MG63 (cell line): ENCODE measurements at regions not wholly inside any gene's neighbourhood (a gene's known extent, or its start where the extent isn't known, plus 50 kb on each side); places are given as distances from the start of the nearest gene placed in this dataset.
"Not testable (repeated sequence)": the region's sequence is repeated elsewhere in the genome, so short reads cannot be mapped to it uniquely, and the experiment has no call there.

Experiments
- DNase-seq: peaks from one replicate; pipeline ENCODE4 v3.0.0-alpha.2; 2020
- H3K27me3 ChIP-seq: fragments of 250-450 bp; sonication (Bioruptor Pico); 2 replicates; pipeline ENCODE4 v1.5.1; 2020; ENCODE audit warnings: mild to moderate bottlenecking, moderate library complexity
- H3K36me3 ChIP-seq: fragments of 250-450 bp; sonication (Bioruptor Pico); 2 replicates; pipeline ENCODE4 v1.5.1; 2020; ENCODE audit warnings: mild to moderate bottlenecking, moderate library complexity
- H3K4me3 ChIP-seq: fragments of 250-450 bp; sonication (Bioruptor Pico); 2 replicates; pipeline ENCODE4 v1.5.1; 2020; ENCODE audit warnings: mild to moderate bottlenecking, moderate library complexity
- H3K9me3 ChIP-seq: fragments of 250-450 bp; sonication (Bioruptor Pico); 2 replicates; pipeline ENCODE4 v1.5.1; 2020; ENCODE audit warnings: mild to moderate bottlenecking, moderate library complexity

- Histone ChIP-seq H3K4me3 (no peak overlapping the region), H3K36me3 (no peaks in the 10 kb centered on the region), H3K9me3 (no peaks in the 10 kb centered on the region), H3K27me3 (no peaks in the 10 kb centered on the region)
- no peak for DNase-seq
These were observed 580.8 kb downstream of the IQCM start for GRCh38 chr4:149234798-149235197.

- H3K4me3 ChIP-seq = no peak overlapping the region
- H3K27me3 ChIP-seq = no peaks in the 10 kb centered on the region
- no peaks in the 10 kb centered on the region; the same call in 1 of the 2 replicates for H3K9me3 ChIP-seq
- no peak for DNase-seq
- no peaks in the 10 kb centered on the region for H3K36me3 ChIP-seq
These were observed 592.0 kb downstream of the IQCM start for GRCh38 chr4:149223659-149224058.

GRCh38 chr4:149218672-149219071 lies 597.0 kb downstream of the IQCM start:
- Histone ChIP-seq H3K36me3 (no peaks in the 10 kb centered on the region), H3K4me3 (no peak overlapping the region), H3K27me3 (no peaks in the 10 kb centered on the region), H3K9me3 (no peaks in the 10 kb centered on the region; the same call in 1 of the 2 replicates)
- no peak for DNase-seq

GRCh38 chr4:149214301-149214700 lies 601.3 kb downstream of the IQCM start:
- Histone ChIP-seq H3K9me3 (no peaks in the 10 kb centered on the region), H3K4me3 (no peak overlapping the region), H3K36me3 (no peaks in the 10 kb centered on the region), H3K27me3 (no peaks in the 10 kb centered on the region)
- DNase-seq = no peak

GRCh38 chr4:149211876-149212275 lies 603.8 kb downstream of the IQCM start:
- H3K27me3 ChIP-seq = no peaks in the 10 kb centered on the region
- H3K36me3 ChIP-seq = no peaks in the 10 kb centered on the region
- H3K4me3 ChIP-seq = no peak overlapping the region
- H3K9me3 ChIP-seq = no peaks in the 10 kb centered on the region
- DNase-seq = no peak

- no peak overlapping the region for H3K4me3 ChIP-seq
- no peaks in the 10 kb centered on the region for H3K9me3 ChIP-seq
- H3K36me3 ChIP-seq = no peaks in the 10 kb centered on the region
- H3K27me3 ChIP-seq = no peaks in the 10 kb centered on the region
- DNase-seq = peak; percentile 45
These were observed 612.2 kb downstream of the IQCM start for GRCh38 chr4:149203256-149204001.

- Histone ChIP-seq H3K4me3 (no peak overlapping the region), H3K9me3 (no peaks in the 10 kb centered on the region), H3K27me3 (no peaks in the 10 kb centered on the region), H3K36me3 (no peaks in the 10 kb centered on the region)
- no peak for DNase-seq
These were observed 613.5 kb downstream of the IQCM start for GRCh38 chr4:149202117-149202516.

- Histone ChIP-seq H3K27me3 (no peaks in the 10 kb centered on the region), H3K9me3 (no peaks in the 10 kb centered on the region), H3K36me3 (no peaks in the 10 kb centered on the region), H3K4me3 (no peak overlapping the region)
- no peak for DNase-seq
These were observed 616.0 kb downstream of the IQCM start for GRCh38 chr4:149199594-149199993.

- Histone ChIP-seq H3K36me3 (no peaks in the 10 kb centered on the region), H3K4me3 (no peak overlapping the region), H3K9me3 (no peaks in the 10 kb centered on the region), H3K27me3 (no peaks in the 10 kb centered on the region)
- no peak for DNase-seq
These were observed 621.6 kb downstream of the IQCM start for GRCh38 chr4:149194061-149194460.

- Histone ChIP-seq H3K36me3 (no peaks in the 10 kb centered on the region), H3K9me3 (no peaks in the 10 kb centered on the region), H3K4me3 (no peak overlapping the region), H3K27me3 (no peaks in the 10 kb centered on the region)
- no peak for DNase-seq
These were observed 627.9 kb downstream of the IQCM start for GRCh38 chr4:149187726-149188125.

GRCh38 chr4:149183638-149184037 lies 632.0 kb downstream of the IQCM start:
- Histone ChIP-seq H3K4me3 (no peak overlapping the region), H3K36me3 (no peaks in the 10 kb centered on the region), H3K9me3 (no peaks in the 10 kb centered on the region), H3K27me3 (no peaks in the 10 kb centered on the region)
- no peak for DNase-seq

- not testable (repeated sequence) for H3K27me3 ChIP-seq, H3K4me3 ChIP-seq, H3K36me3 ChIP-seq, H3K9me3 ChIP-seq, DNase-seq
These were observed 634.2 kb downstream of the IQCM start for GRCh38 chr4:149181459-149181858.

- DNase-seq = no peak
- Histone ChIP-seq H3K4me3 (no peak overlapping the region), H3K27me3 (no peaks in the 10 kb centered on the region), H3K9me3 (no peaks in the 10 kb centered on the region), H3K36me3 (no peaks in the 10 kb centered on the region)
These were observed 639.6 kb downstream of the IQCM start for GRCh38 chr4:149176039-149176438.

- H3K36me3 ChIP-seq = no peaks in the 10 kb centered on the region
These were observed 640.1 kb downstream of the IQCM start for GRCh38 chr4:149175549-149175948.

GRCh38 chr4:149173241-149174013 lies 642.2 kb downstream of the IQCM start:
- H3K4me3 ChIP-seq = no peak overlapping the region
- DNase-seq = no peak
- no peaks in the 10 kb centered on the region for H3K36me3 ChIP-seq
- H3K27me3 ChIP-seq = no peaks in the 10 kb centered on the region
- no peaks in the 10 kb centered on the region for H3K9me3 ChIP-seq

More at GRCh38 chr4:149175549-149175948, 640.1 kb downstream of the IQCM start:
- H3K27me3 ChIP-seq = no peaks in the 10 kb centered on the region
- no peak for DNase-seq
- no peaks in the 10 kb centered on the region for H3K9me3 ChIP-seq
- no peak overlapping the region for H3K4me3 ChIP-seq

GRCh38 chr4:149168645-149169044 lies 647.0 kb downstream of the IQCM start:
- H3K36me3 ChIP-seq = no peaks in the 10 kb centered on the region
- no peaks in the 10 kb centered on the region for H3K9me3 ChIP-seq
- DNase-seq = no peak
- H3K27me3 ChIP-seq = no peaks in the 10 kb centered on the region
- H3K4me3 ChIP-seq = no peak overlapping the region

GRCh38 chr4:149166876-149167275 lies 648.8 kb downstream of the IQCM start:
- DNase-seq = no peak
- H3K4me3 ChIP-seq = no peak overlapping the region
- no peaks in the 10 kb centered on the region for H3K36me3 ChIP-seq
- no peaks in the 10 kb centered on the region for H3K27me3 ChIP-seq
- no peaks in the 10 kb centered on the region for H3K9me3 ChIP-seq

GRCh38 chr4:149166365-149166764 lies 649.3 kb downstream of the IQCM start:
- H3K36me3 ChIP-seq = no peaks in the 10 kb centered on the region
- H3K4me3 ChIP-seq = no peak overlapping the region
- no peaks in the 10 kb centered on the region for H3K27me3 ChIP-seq
- no peak for DNase-seq
- no peaks in the 10 kb centered on the region for H3K9me3 ChIP-seq
